Inferior parietal cortex (tissue), 1 donor: ENCODE measurements at regions not wholly inside any gene's neighbourhood (a gene's known extent, or its start where the extent isn't known, plus 50 kb on each side); places are given as distances from the start of the nearest gene placed in this dataset.

ENCODE experiments used
- DNase-seq: peaks from one replicate; pipeline ENCODE4 v3.0.0-alpha.2; 2016; ENCODE audit errors: extremely low spot score

GRCh38 chr9:11320989-11321388, 708.2 kb upstream of the PTPRD start:
- no peak for DNase-seq

GRCh38 chr9:11323457-11323856, 710.7 kb upstream of the PTPRD start:
- no peak for DNase-seq

- DNase-seq, result no peak
Measured at GRCh38 chr9:11326231-11326630, 713.4 kb upstream of the PTPRD start.

- no peak for DNase-seq
Measured at GRCh38 chr9:11328326-11328725, 715.5 kb upstream of the PTPRD start.

- DNase-seq, result no peak
Measured at GRCh38 chr9:11335011-11335410, 722.2 kb upstream of the PTPRD start.

GRCh38 chr9:11338130-11338529, 725.3 kb upstream of the PTPRD start:
- DNase-seq, result no peak

GRCh38 chr9:11340654-11341053, 727.9 kb upstream of the PTPRD start:
- DNase-seq, result no peak

- DNase-seq, result no peak
Measured at GRCh38 chr9:11347437-11347836, 734.6 kb upstream of the PTPRD start.

- no peak for DNase-seq
Measured at GRCh38 chr9:11348366-11348765, 735.6 kb upstream of the PTPRD start.

- no peak for DNase-seq
Measured at GRCh38 chr9:11349187-11349586, 736.4 kb upstream of the PTPRD start.

- DNase-seq, result no peak
Measured at GRCh38 chr9:11352612-11353011, 739.8 kb upstream of the PTPRD start.

- DNase-seq, result no peak
Measured at GRCh38 chr9:11356067-11356466, 743.3 kb upstream of the PTPRD start.

GRCh38 chr9:11366585-11367129, 753.9 kb upstream of the PTPRD start:
- no peak for DNase-seq

GRCh38 chr9:11374926-11375325, 762.1 kb upstream of the PTPRD start:
- no peak for DNase-seq

- DNase-seq, result no peak
Measured at GRCh38 chr9:11402621-11403020, 789.8 kb upstream of the PTPRD start.

- no peak for DNase-seq
Measured at GRCh38 chr9:11414241-11414640, 801.4 kb upstream of the PTPRD start.

GRCh38 chr9:11417782-11418181, 805.0 kb upstream of the PTPRD start:
- DNase-seq, result no peak

- DNase-seq, result peak; percentile 17
Measured at GRCh38 chr9:11431490-11431889, 818.7 kb upstream of the PTPRD start.

- DNase-seq, result no peak
Measured at GRCh38 chr9:11432361-11432760, 819.6 kb upstream of the PTPRD start.

- no peak for DNase-seq
Measured at GRCh38 chr9:11443631-11444030, 830.8 kb upstream of the PTPRD start.

GRCh38 chr9:11457825-11458790, 845.3 kb upstream of the PTPRD start:
- peak; percentile 20 for DNase-seq

GRCh38 chr9:11469745-11470144, 856.9 kb upstream of the PTPRD start:
- no peak for DNase-seq

- no peak for DNase-seq
Measured at GRCh38 chr9:11471321-11471720, 858.5 kb upstream of the PTPRD start.
